MM.1S (cell line): ENCODE measurements at regions not wholly inside any gene's neighbourhood (a gene's known extent, or its start where the extent isn't known, plus 50 kb on each side); places are given as distances from the start of the nearest gene placed in this dataset.

ENCODE experiments used
- DNase-seq: peaks from one replicate; pipeline ENCODE4 v3.0.0-alpha.2; 2015
- H2AFZ ChIP-seq: fragments of 300-600 bp; sonication (generic); 2 replicates; pipeline ENCODE4 v1.6.0; 2016; ENCODE audit warnings: antibody characterized with exemption, low read length
- H3F3A ChIP-seq: fragments of 300-600 bp; sonication (generic); 2 replicates; pipeline ENCODE4 v1.6.1; 2016; ENCODE audit warnings: mild to moderate bottlenecking, antibody characterized with exemption, low read length, moderate library complexity, mixed read lengths; ENCODE audit not compliant: insufficient read depth
- H3K27ac ChIP-seq: fragments of 300-600 bp; sonication (generic); 2 replicates; pipeline ENCODE4 v1.5.1; 2016; ENCODE audit warnings: mild to moderate bottlenecking, low read length
- H3K27me3 ChIP-seq: fragments of 300-600 bp; sonication (generic); replicated peaks from 2 replicates; pipeline ENCODE4 v1.6.0; 2016; ENCODE audit warnings: low read length; ENCODE audit not compliant: insufficient read depth
- H3K36me3 ChIP-seq: fragments of 300-600 bp; sonication (generic); replicated peaks from 2 replicates; pipeline ENCODE4 v1.6.1; 2016; ENCODE audit warnings: mild to moderate bottlenecking, low read length, mixed read lengths; ENCODE audit not compliant: insufficient read depth
- H3K4me1 ChIP-seq: fragments of 300-600 bp; sonication (generic); 2 replicates; pipeline ENCODE4 v1.6.1; 2016; ENCODE audit warnings: low read length, mixed read lengths
- H3K4me2 ChIP-seq: fragments of 300-600 bp; sonication (generic); 2 replicates; pipeline ENCODE4 v1.6.0; 2016; ENCODE audit warnings: low read depth, low read length
- H3K4me3 ChIP-seq: fragments of 300-600 bp; sonication (generic); 2 replicates; pipeline ENCODE4 v1.5.1; 2016; ENCODE audit warnings: low read length, mixed read lengths
- H3K79me2 ChIP-seq: fragments of 300-600 bp; sonication (generic); 2 replicates; pipeline ENCODE4 v1.6.1; 2016; ENCODE audit warnings: mixed run types, low read length, mixed read lengths
- H3K9ac ChIP-seq: fragments of 300-600 bp; sonication (generic); 2 replicates; pipeline ENCODE4 v1.6.1; 2016; ENCODE audit warnings: low read length, mixed read lengths
- H3K9me2 ChIP-seq: fragments of 300-600 bp; sonication (generic); replicated peaks from 2 replicates; pipeline ENCODE4 v1.6.1; 2016; ENCODE audit warnings: mild to moderate bottlenecking, low read length, mixed read lengths; ENCODE audit not compliant: insufficient read depth
- H3K9me3 ChIP-seq: fragments of 300-600 bp; sonication (generic); replicated peaks from 2 replicates; pipeline ENCODE4 v1.6.1; 2016; ENCODE audit warnings: mild to moderate bottlenecking, low read length, mixed read lengths; ENCODE audit not compliant: insufficient read depth
- H4K20me1 ChIP-seq: fragments of 300-600 bp; sonication (generic); 2 replicates; pipeline ENCODE4 v1.6.1; 2016; ENCODE audit warnings: mild to moderate bottlenecking, low read length, moderate library complexity, mixed read lengths; ENCODE audit not compliant: insufficient read depth
- EZH2 ChIP-seq: fragments of 300-600 bp; sonication (generic); optimal IDR thresholded peaks from 2 replicates; pipeline ENCODE3; 2017; ENCODE audit warnings: low read depth, mild to moderate bottlenecking, antibody characterized with exemption, low read length, mixed read lengths
- EZH2phosphoT487 ChIP-seq: fragments of 300-600 bp; sonication (generic); IDR thresholded peaks from 2 replicates; pipeline ENCODE4 v1.6.1; 2018; ENCODE audit warnings: antibody characterized with exemption, low read length
- TF ChIP-seq, protein P1 (sequence below): fragments of 300-600 bp; sonication (generic); IDR thresholded peaks from 2 replicates; pipeline ENCODE4 v1.5.1; 2016; ENCODE audit warnings: antibody characterized with exemption, low read length, mixed read lengths

DNA sequence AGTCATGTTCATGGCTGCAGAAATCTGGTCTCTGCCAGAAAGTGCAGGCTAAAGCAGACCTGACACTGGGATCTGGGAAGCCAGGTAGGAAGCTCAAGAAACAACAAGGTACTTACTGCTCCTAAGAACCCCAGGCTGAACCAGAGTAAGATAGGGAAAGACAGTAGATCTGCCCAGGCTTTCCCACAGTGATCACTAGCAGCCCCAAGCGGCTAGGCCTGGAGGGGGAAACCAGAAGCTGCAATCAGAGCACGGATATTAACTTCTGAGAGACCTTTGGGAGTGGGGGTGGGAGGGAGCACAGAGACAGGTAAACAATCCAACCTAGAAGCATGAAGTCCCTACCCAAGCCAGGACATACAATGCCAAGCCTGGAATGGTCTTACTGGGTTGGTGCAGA lies 135.2 kb upstream of the C11orf58 start:
- Histone ChIP-seq H3K4me2 (no peak overlapping the region), H3K9me3 (no peaks in the 10 kb centered on the region)
- no peak for DNase-seq

DNA sequence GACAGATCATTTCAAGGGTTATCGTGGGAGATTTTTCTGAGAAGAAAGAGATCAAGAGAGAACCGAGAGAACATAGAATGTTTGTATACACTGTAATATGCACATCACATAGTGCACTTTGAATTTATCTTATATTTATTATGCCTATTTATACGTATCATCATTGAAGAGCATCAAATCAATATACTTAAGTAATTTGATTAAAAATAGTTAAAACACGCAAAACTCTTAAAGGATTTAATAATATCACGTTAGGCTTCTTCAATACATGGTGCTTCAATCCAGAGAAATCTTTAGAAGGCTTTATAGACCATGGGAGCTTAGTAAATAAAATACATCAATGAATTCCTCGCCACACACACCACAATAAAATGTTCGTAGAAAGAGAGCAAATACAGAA lies 139.5 kb upstream of the C11orf58 start:
- H3K79me2 ChIP-seq: no peaks in the 10 kb centered on the region
- no peak for DNase-seq
- H3K27me3 ChIP-seq: no peaks in the 10 kb centered on the region
- no peaks in the 10 kb centered on the region for H3K9me3 ChIP-seq
- no peaks in the 10 kb centered on the region for H3K9me2 ChIP-seq
- TF ChIP-seq, protein P1, sequence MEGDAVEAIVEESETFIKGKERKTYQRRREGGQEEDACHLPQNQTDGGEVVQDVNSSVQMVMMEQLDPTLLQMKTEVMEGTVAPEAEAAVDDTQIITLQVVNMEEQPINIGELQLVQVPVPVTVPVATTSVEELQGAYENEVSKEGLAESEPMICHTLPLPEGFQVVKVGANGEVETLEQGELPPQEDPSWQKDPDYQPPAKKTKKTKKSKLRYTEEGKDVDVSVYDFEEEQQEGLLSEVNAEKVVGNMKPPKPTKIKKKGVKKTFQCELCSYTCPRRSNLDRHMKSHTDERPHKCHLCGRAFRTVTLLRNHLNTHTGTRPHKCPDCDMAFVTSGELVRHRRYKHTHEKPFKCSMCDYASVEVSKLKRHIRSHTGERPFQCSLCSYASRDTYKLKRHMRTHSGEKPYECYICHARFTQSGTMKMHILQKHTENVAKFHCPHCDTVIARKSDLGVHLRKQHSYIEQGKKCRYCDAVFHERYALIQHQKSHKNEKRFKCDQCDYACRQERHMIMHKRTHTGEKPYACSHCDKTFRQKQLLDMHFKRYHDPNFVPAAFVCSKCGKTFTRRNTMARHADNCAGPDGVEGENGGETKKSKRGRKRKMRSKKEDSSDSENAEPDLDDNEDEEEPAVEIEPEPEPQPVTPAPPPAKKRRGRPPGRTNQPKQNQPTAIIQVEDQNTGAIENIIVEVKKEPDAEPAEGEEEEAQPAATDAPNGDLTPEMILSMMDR: no peak
- no peak for TF ChIP-seq EZH2
- TF ChIP-seq EZH2phosphoT487: no peak
- H3F3A ChIP-seq: no peaks in the 10 kb centered on the region
- H4K20me1 ChIP-seq: no peaks in the 10 kb centered on the region
- H3K9ac ChIP-seq: no peak overlapping the region
- H3K4me1 ChIP-seq: no peaks in the 10 kb centered on the region
- H3K27ac ChIP-seq: no peak overlapping the region
- H3K36me3 ChIP-seq: no peaks in the 10 kb centered on the region
- no peak overlapping the region for H3K4me3 ChIP-seq
- no peak overlapping the region for H2AFZ ChIP-seq
- H3K4me2 ChIP-seq: no peak overlapping the region

More for the DNA sequence above, 135.2 kb upstream of the C11orf58 start:
- Histone ChIP-seq H3K9me2 (no peaks in the 10 kb centered on the region), H3F3A (peaks cover 7% of the 10 kb centered on the region), H2AFZ (no peak overlapping the region), H3K27me3 (peaks cover 8% of the 10 kb centered on the region; the same call in 1 of the 2 replicates), H3K4me1 (no peaks in the 10 kb centered on the region), H4K20me1 (no peaks in the 10 kb centered on the region), H3K9ac (no peak overlapping the region), H3K79me2 (no peaks in the 10 kb centered on the region), H3K36me3 (no peaks in the 10 kb centered on the region), H3K4me3 (no peak overlapping the region), H3K27ac (no peak overlapping the region)
- TF ChIP-seq, protein P1: no peak
- TF ChIP-seq EZH2phosphoT487: no peak

DNA sequence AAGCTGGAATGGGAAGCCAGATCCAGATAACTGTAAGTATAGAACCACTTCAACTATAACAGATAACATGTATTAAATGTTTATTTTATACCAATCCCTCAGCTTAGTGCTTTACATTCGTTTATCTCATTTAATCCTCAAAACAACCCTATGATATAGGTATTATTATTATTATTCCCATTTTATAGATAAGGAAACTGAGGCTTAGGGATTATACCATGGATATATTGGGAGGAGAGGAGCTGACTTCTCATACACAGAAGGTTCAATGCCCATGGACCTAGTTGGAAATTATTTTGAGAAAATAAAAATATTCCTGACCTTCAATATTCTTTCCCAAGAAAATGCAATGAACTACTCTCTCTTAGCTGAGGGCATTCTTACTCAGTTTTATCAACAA lies 140.4 kb upstream of the C11orf58 start:
- Histone ChIP-seq H3K36me3 (no peaks in the 10 kb centered on the region), H4K20me1 (no peaks in the 10 kb centered on the region), H3K79me2 (no peaks in the 10 kb centered on the region), H3K27me3 (no peaks in the 10 kb centered on the region), H3K9ac (no peak overlapping the region), H2AFZ (no peak overlapping the region), H3K4me2 (no peak overlapping the region), H3K4me1 (no peaks in the 10 kb centered on the region), H3K9me2 (no peaks in the 10 kb centered on the region), H3K4me3 (no peak overlapping the region), H3K27ac (no peak overlapping the region), H3K9me3 (no peaks in the 10 kb centered on the region), H3F3A (no peaks in the 10 kb centered on the region)
- TF ChIP-seq, protein P1: no peak
- TF ChIP-seq EZH2phosphoT487: no peak
- no peak for TF ChIP-seq EZH2
- DNase-seq: no peak
